GDM1 (cell line): ENCODE measurements at regions not wholly inside any gene's neighbourhood (a gene's known extent, or its start where the extent isn't known, plus 50 kb on each side); places are given as distances from the start of the nearest gene placed in this dataset.
"Not testable (repeated sequence)": the region's sequence is repeated elsewhere in the genome, so short reads cannot be mapped to it uniquely, and the experiment has no call there.

Source experiments
- DNase-seq: peaks from one replicate; lab custom pipeline; 2025; lab: John Stamatoyannopoulos, UW

DNA sequence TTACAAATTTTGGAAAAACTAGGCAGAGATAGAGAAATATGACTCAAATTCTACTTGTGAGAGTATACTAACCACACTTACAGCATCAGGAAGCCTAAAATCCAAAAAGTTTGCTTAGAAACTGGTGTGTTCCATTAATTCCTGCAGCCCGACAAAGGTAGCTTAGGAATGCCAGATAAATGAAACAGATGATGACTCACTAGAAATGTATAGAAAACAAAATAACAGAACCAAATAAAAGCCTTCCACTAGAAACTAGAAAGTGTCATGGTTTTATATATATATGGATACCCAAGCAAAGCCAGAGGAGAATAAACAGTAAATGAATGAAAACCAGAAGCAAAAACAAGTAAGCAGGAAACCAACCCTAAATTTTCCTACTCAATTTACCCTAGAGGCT, 272.2 kb upstream of the PRDM9 start:
- DNase-seq = no peak

DNA sequence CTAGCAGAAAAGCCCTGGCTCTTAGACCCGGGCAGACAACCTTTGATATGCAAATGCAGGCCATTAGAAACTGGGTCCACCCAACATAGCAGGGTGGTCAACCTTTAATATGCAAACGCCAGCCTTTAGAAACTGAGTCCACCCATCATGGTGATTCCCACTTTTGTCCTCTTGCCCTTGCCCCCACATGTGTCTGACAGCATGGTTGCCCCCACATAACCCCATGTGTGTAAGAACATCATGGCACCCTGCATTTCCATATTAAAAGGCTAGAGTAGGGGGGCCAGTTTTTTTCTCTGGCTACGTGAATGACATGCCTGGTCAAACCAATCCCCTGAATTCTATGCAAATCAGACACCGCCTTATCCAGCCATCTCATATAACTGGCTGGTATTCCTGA, 273.2 kb upstream of the PRDM9 start:
- no peak for DNase-seq

DNA sequence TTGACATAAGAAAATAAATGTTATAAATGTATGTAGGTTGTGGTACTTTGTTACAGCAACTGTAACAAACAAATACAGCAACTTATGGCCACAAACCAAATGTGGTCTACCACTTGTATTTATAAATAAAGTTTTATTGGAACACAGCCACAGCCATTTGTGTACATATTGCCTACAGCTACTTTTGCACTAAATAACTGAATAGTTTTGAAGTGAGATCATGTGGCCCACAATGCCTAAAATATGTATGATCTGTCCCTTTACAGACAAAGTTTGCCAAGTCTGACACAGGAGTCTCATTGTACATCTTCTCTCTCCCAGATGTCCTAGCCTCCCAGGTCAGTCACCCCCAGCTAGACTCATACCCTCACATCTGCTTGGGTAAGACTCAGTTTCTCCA, 283.6 kb upstream of the PRDM9 start:
- no peak for DNase-seq

DNA sequence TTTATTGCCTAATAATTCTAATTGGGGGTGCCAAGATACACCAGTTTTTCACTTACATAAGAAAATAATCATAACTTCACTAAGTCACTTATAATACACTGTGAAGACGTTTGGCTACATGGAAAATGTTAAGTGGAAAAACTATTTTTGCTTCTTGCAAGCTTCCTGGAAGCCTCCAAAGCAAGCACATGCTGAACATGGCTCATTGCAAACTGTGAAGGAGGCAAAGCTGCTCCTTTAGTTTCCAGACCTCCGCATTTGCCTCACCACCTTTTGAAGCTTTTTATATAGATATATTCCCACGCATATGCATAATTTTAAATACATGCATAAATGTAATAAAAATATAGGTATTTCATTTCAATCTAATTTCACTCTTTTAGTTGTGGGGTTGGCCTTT, 285.6 kb upstream of the PRDM9 start:
- no peak for DNase-seq

DNA sequence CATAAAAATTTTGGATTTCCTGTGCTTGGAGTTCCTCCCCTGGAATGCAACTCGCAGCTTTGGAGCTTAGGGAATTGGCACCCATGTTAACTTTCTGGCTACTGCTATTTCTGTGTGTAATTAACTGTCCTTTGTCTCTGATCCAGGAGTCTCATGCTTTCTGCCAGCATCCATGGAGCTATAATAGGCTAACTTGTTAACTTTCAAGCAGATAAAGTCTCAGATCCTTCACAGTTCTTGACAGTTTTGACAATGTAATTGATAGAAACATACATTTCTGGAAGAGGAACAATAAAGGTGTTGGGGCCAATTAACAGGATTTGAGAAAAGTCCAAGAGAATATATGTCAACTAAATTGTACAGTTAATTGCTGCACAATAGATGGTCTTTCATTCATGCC, 290.2 kb upstream of the PRDM9 start:
- no peak for DNase-seq

DNA sequence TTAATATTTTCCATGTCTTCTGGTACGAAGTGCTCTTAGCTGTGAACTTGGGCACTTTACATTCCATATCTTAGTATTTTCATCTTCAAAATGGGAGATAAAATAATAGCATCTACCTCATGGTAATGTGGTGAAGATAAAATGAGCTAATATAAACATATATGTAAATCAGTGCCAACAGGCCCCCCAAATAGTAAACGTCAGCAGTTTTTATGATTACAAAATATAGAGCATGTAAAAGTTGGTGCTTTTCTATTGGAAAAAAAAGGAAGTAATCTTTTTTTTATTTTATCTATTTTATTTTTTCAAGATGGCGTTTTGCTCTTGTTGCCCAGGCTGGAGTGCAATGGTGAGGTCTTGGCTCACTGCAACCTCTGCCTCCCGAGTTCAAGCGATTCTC, 291.1 kb upstream of the PRDM9 start:
- no peak for DNase-seq

DNA sequence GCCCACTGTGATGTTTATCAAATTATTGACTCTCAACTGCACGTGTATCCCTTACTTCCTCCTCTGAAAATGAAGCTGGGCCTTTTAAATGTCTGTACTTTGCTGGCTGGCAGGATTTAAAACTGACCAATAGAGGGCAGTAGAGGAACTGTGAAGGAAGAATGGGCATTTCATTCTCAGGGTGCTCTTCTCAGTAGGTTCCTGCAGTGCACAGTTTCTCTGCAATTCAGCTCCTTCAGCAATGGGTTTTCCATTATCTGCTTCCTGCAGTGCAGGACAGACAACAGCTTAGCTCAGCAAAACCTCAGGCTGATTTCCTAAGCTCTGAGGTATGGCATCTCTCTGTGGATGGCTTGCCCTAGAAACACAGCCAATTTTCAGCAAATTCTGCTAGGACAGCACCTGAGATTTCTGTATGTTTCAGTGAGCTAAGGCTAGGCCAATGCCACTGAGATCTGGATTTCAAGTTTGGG, 298.4 kb upstream of the PRDM9 start:
- DNase-seq = peak; percentile 54

DNA sequence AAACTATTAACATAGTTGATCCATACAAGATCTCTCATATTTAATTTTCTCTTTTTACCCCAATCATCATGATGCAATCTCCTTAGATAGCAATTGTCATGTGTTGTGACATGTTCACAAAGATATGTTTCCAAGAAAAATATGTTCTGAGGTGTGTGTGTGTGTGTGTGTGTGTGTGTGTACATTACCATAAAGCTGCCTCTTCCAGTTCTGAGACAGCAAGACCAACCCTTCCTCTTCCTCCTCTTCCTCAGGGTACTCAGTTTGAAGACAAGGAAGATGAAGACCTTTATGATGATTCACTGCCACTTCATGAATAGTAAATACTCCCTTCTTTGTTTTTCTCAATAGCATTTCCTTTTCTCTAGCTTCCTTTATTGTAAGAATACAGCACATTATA, 303.3 kb upstream of the PRDM9 start:
- DNase-seq = no peak

DNA sequence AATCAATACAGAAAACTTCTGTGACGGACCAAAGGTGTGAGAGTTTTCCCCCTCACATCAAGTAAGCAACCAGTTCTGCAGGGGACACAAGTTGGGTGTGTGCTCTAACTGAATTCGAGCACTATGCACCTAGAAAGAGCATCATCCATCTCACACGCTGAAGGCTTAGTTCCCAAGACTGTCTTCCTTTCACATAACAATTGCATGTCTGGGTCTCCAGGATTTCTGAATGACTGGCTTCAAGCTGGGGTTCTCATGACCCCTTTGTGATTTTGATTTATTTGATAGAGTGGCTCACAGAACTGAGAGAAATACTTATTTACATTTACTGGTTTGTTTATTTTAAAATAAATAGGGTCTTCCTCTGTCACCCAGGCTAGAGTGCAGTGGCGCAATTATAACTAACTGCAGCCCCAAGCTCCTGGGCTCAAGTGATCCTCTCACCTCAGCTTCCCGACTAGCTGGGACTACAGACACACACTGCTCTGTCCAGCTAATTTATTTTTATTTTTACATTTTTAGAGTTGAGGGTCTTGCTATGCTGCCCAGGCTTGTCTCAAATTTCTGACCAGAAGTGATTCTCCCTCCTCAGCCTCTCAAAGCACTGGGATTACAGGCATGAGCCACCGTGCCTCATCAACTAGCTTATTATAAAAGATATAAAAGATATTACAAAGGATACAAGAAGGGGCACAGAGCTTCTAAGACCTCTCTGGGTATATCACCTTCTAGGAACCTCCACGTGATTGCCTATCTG, 316.7 kb upstream of the CDH12 start:
- DNase-seq = no peak

DNA sequence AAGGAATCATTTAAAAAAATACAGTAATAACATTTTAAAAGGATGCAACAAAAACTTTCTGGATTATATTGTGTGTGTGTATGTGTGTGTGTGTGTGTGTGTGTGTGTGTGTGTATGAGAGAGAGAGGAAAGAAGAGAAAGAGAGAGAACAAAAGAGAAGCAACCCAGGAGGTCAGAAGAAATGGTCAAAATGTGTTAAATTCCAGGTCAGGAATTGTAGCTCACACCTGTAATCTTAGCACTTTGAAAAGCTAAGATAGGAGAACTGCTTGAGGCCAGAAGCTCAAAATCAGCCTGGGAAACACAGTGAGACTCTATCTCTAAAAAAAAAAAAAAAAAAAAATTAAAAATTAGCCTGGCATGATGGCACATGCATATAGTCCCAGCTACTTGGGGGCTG, 311.8 kb upstream of the CDH12 start:
- DNase-seq = no peak

DNA sequence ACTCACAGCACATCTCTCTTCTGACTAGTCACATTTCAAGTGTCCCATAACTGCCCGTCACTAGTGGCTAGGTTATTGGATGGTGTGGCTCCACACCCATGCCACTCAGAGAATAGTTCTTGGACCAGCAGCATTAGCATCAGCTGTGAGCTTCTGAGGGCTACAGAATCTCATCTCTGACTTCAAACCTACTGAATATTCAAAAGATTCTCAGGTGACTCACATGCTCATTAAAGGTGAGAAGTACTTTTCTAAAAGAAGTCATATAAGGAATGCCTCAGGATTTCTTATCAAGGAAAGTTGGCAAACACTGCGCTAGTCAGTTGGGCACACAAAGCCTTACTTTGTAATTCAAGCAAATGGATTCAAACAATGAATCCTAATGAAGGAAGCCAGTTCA, 305.0 kb upstream of the CDH12 start:
- no peak for DNase-seq

DNA sequence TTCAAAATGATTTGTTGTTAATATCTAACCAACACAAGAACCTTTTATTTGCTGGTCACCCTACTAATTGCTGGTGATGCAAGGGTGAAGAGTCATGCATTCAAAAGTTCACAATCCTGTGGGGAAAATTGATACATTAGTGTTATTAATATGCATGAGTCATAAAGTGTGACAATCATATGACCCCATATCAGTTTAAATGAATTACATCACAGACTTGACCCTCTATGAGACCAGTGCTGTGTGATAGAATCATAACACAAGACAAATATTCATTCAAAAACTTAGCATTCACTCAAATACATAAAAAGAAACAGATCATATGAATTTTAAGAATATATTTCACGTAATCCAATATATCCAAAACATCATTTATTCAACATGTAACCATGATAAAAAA, 304.6 kb upstream of the CDH12 start:
- no peak for DNase-seq

DNA sequence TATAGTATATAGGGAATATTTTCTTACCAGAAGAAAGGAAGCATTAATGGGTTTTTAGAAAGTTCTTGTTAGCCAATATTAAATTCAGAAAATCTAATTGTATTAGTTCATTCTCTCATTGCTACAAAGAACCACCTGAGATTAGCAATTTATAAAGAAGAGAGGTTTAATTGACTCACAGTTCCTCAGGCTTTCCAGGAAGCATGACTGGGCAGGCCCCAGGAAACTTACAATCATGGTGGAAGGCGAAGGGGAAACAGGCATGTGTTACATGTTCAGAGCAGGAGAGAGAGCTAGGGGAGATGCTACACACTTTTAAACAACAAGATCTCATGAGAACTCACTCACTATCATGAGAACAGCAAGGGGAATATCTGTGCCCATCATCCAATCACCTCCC, 304.0 kb upstream of the CDH12 start:
- no peak for DNase-seq

DNA sequence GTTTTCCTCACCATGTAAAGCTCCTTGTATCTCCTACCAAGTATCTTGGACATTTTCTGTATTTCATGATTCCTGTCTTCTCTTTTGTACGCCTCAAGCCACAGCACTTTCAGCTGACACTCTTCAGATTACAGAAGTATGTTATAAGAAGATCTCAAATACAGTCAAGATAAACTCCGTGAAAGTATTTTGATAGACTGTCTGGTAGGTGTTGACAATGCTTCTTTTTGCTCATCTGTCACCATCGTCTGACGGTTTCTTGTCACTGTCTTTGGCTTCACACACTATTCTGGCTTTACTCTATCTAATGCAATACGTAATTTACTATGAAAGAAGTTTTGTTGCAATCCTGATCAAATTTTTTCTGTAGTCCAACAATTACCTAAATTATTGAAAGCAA, 294.5 kb upstream of the CDH12 start:
- DNase-seq = no peak

DNA sequence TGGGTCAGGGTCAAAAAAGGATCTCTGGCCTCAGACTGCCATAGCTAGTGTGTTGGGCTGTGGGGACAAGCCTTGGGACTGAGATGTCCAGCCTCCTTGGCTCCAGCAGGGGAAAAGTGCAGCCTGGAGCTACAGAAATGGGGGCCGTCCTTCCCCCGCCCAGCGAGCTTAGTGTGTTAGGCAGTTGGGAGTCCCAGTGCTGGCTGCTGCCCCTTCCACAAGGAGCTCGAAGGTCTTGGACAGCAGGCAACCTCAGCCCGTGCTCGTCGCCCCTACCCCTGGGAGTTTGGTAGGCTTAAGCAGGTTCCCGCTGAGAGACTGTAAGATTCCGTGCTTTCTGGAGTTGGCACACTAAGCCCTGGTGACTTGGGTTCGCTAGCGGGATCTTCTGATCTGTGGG, 293.0 kb upstream of the CDH12 start:
- DNase-seq = no peak

DNA sequence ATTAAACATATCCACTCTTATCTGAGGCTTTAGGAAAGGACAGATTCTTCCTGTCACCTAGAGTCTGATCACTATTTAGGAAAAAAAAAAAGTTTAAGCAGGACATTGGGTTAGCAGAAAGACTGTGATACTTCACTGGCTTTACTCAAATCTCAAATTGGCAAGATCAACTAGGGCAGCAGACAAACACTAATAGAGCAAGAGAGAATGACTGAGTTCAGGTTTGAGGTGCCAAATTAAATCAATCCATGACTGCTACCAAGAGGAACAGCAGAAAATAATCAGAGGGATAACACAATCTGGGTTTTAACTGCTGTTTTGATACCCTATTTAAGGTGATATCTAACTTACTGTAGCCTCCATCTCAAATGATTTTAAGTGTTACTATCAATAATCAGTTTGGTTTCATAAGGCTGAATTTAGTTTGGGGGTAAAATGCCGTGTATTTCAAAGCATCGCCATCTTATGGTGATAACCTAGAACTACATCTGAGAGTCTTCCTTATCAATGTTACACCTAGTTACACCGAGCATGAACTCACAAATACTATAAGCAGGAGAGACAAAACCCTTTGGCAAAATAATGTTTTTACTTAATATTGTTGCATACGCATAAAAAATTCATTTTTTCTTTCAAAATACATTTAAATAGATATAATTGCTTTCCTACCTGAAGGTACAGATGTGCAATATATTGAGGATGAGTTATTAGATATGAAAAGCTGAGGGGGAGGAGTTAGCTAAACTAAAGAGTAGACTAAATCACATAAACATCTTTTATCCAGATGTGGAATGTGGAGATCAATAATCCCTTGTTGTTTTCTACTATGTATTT, 286.4 kb upstream of the CDH12 start:
- DNase-seq = no peak

DNA sequence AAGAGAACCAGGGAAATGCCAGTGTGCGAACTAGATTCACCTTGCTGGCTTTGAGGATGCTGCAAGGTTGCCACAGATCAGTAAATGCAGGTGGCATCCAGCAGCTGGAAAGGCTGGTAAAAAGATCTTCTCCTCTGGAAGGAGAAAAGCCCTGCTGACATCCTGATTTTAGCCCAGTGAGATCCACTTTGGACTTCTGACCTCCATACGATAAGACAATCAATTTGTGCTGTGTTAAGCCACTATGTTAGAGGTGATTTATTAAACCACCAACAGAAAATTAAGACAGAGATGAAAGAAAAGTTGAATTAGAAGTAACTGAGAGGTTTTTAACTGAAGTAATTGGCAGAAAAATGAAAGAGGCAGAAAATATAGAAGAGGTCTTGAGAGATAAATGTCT, 283.8 kb upstream of the CDH12 start:
- no peak for DNase-seq

DNA sequence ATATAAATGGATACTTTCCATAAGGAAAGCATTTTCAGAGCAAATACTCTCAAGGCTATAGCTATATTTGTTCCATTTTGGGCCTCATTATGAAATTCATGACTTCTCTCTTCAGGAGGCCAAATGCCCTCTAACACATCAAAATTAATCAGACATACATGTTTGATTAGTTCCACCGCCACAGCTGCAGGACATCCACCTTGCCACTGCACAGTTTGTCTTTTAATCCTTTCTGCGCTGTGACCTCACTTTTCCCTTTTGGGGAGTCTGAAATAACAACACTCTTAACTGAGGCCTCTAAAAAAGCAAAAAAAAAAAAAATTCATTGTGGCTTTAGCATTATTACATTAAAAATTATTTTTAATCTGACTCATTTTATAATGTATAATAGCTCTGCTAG, 279.1 kb upstream of the CDH12 start:
- DNase-seq = no peak

DNA sequence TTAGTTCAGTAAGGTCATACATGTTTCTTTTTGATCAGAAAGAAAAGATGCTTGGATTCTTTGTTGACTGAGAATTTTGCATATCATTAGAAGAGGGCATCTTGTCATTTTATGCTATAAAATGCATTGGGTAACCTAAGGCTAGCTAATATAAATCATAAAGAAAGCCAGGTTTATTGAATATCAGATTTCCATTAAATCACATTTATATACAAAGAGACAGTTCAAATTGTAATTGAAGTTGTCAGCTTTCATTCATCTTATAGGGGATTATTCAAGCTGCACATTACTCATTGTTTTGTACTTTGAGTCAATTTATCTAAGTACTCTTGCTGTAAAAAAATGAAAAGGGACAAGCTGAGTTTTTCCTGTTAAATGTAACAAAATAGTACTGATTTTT, 259.1 kb upstream of the CDH12 start:
- DNase-seq = no peak

DNA sequence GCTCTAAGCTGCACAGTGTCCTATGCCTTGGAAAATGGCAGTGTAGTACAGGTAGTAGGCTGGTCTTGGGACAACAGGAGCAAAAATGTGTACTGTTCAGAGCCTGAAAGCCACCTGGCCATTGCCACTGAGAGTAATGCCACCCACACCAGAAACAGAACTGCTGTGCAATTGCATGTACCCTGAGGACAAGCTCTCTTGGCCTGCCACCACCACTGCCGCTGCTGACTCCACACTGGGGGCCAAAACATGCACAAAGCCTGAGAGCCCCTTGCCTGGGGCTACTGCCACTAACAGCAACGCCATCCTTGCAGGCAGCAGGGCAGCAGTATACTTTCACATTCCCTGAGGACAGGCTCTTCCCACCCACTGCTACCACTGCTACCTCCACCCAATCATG, 251.9 kb upstream of the CDH12 start:
- no peak for DNase-seq

DNA sequence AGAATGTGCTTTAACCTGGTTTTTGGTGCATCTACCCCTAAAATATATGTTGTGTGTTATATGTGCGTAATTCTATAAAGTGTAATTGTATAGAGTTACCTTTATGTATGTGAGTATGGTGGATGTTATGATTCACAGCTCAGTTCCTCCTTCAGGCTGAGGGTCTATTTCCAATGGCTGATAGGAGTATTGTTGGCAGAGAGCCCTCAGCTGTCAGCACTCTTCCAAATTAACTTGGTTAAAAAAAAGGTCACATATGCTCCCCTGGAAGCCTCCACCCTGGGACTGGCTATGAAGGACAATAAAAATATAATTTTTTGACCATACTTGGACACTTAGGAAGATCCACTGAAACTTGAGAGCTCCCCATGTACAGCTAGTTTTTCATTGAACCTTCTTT, 250.4 kb upstream of the CDH12 start:
- no peak for DNase-seq

DNA sequence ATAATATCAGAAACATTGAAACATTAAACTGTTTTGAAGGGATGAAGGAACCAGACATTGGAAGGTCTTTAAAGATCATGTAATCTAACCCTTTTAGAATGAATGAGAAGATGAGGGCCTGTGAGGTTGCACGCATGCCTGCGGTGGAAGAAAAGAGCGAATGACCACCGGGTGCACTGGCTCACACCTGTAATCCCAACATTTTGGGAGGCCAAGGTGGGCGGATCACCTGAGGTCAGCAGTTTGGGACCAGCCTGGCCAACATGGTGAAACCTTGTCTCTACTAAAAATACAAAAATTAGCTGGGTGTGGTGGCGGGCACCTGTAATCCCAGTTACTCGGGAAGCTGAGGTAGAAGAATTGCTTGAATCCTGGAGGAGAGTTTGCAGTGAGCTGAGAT, 242.3 kb upstream of the CDH12 start:
- DNase-seq = not testable (repeated sequence)

DNA sequence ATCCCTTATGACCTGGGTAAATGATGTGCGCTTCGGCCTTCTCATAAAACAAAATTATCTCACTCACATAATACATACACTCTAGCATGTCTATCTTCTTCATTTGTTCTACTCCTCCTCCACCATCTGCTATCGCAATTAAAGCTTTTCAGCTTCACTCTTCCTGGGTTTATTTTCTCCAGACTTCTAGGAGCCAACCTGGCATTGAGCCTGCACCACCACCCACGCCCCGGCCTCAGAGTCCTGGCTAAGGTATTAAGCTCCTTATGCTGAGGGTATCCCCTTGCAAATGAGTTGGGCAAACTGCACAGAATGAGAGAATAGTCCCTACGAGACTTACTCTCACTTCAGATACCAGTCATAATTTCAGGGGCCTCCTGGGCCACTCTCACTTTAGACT, 236.1 kb upstream of the CDH12 start:
- no peak for DNase-seq

DNA sequence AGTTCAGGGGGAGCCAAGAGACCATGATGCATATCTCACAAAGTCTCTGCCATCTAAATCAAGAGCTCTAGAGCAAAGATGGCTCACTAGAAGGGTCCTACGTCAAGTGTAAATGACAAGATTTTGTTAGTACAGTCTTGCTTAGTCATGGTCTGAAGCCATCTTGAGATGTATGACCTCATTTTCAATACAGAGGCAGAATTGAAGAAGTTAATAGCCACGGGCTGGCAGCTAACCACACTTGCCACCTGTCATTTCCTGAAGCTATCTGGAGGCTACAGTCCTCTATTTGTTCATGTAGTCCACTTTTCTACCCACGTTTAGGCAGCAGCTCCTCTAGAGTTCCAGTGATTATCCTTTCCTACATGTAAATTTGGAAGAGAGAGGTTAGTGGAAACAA, 231.7 kb upstream of the CDH12 start:
- no peak for DNase-seq
